ENCODE measurements at regions not wholly inside any gene's neighbourhood (a gene's known extent, or its start where the extent isn't known, plus 50 kb on each side); places are given as distances from the start of the nearest gene placed in this dataset.

DNA sequence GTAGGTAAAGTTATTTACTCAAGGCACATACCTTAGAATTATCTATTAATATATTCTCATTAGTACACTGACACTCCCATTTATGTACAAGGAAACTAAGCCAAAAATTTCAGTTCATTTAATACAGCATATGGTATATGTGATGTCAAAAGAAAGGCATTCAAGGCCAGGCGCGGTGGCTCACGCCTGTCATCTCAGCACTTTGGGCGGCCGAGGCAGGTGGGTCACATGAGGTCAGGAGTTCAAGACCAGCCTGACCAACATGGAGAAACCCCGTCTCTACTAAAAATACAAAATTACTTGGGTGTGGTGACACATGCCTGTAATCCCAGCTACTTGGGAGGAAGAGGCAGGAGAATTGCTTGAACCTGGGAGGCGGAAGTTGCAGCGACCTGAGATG is 435.2 kb downstream of the GBE1 start:
- Mint-ChIP-seq H3K9me3 (no peaks in the 10 kb centered on the region), H3K27ac (no peak overlapping the region), H3K27me3 (ENCODE audit: low read depth) (no peaks in the 10 kb centered on the region), H3K4me1 (ENCODE audit: low read depth) (no peaks in the 10 kb centered on the region), H3K4me3 (no peak overlapping the region), H3K36me3 (ENCODE audit: low read depth) (no peaks in the 10 kb centered on the region)

DNA sequence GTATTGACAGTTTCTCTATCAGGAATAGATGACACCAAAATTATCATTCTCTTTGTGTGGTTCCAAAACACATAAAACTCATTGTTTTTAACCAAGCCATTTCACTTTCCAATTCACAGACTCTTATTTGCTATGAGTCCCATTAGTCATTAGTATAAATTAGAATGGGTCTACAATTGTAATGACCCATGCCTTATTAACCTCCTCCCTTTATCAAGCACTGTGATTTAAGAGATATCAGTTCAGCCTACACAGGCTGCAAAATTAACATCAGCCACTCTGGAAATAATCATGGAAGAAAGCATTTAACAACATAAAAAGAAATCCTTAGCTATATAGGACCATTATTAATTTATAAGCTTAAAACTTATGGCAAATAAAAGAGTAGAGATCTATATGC is 440.6 kb downstream of the GBE1 start:
- Mint-ChIP-seq H3K27ac (no peak overlapping the region), H3K4me1 (ENCODE audit: low read depth) (no peaks in the 10 kb centered on the region), H3K27me3 (ENCODE audit: low read depth) (no peaks in the 10 kb centered on the region), H3K9me3 (no peaks in the 10 kb centered on the region), H3K4me3 (no peak overlapping the region), H3K36me3 (ENCODE audit: low read depth) (no peaks in the 10 kb centered on the region)

DNA sequence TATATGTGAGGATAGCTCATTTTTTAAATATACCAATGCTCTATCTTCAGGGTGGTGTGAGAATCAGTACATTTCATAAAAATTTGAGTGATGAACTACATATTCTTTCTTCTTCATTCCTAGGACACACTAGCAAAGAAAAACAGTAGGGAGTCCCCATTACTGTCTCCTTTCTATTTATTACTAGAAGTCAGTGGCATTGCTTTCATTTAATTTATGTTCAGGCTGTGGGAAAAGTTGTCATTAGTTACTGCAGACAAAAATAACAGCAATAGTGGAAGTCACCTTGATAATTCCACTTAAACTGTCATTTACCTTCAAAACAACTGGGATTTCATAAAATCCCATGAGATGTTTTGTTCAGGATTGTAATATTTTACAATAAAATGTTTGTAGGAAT is 446.4 kb downstream of the GBE1 start:
- Mint-ChIP-seq H3K4me1 (ENCODE audit: low read depth) (no peaks in the 10 kb centered on the region), H3K9me3 (no peaks in the 10 kb centered on the region), H3K4me3 (no peak overlapping the region), H3K36me3 (ENCODE audit: low read depth) (no peaks in the 10 kb centered on the region), H3K27ac (no peak overlapping the region), H3K27me3 (ENCODE audit: low read depth) (no peaks in the 10 kb centered on the region)

DNA sequence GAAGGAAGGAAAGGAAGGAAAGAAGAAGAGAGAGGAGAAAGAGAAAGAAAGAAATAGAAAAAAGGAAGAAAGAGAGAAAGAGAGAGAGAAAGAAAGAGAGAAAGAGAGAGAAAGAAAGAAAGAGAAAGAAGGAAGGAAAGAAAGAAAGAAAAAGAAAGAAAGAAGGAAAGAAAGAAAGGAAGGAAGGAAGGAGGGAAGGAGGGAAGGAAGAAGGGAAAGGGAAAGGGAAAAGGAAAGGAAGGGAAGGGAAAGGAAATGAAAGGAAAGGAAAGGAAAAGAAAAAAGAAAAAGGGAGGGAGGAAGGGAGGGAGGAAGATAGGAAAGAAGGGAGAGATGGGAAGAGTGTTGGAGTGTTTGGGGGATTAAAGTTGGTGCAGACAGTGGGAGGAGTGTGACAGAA is 450.1 kb downstream of the GBE1 start:
- Mint-ChIP-seq H3K4me3 (no peak overlapping the region), H3K9me3 (no peaks in the 10 kb centered on the region), H3K36me3 (ENCODE audit: low read depth) (no peaks in the 10 kb centered on the region), H3K27me3 (ENCODE audit: low read depth) (no peaks in the 10 kb centered on the region), H3K4me1 (ENCODE audit: low read depth) (no peaks in the 10 kb centered on the region), H3K27ac (no peak overlapping the region)

DNA sequence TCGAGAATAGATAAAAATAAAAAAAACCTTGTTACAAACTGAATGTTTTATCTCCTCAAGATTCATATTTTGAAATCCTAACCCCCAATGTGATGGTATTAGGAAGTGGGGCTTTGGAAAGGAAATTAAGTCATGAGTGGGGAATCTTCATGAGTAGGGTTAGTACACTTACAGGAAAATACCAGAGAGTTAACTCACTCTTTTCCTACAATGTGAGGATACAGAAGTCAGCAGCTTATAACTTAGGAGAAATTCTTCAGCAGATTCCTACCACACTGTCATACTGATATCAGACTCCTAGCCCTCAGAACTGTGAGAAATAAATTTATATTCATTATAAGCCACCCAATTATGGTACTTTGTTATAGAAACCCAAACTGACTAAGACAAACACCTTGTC is 453.1 kb downstream of the GBE1 start:
- H3K27ac Mint-ChIP-seq: no peak overlapping the region
- H3K4me3 Mint-ChIP-seq: no peak overlapping the region
- H3K9me3 Mint-ChIP-seq: no peaks in the 10 kb centered on the region
- no peaks in the 10 kb centered on the region for H3K36me3 Mint-ChIP-seq (ENCODE audit: low read depth)
- H3K4me1 Mint-ChIP-seq (ENCODE audit: low read depth): no peaks in the 10 kb centered on the region
- no peaks in the 10 kb centered on the region for H3K27me3 Mint-ChIP-seq (ENCODE audit: low read depth)

DNA sequence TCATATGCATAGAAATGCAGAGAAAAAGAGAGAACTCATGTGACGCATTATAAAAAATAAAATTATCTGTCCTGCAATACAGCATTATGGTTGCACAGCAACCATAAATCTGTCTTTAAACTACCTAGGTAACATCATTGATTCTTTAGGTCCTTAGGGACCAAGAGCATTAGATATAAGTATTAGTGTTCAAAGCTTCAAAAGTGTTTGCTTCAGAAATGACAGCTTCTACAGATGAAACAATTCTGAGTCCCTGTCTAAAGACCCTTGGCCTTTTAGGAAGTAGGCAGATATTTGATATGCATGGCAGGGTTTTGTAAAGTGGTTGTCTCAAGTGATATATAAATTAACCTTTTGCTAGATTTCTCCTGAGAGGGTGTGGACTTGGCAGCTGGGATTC is 454.2 kb downstream of the GBE1 start:
- Mint-ChIP-seq H3K4me1 (ENCODE audit: low read depth) (no peaks in the 10 kb centered on the region), H3K27me3 (ENCODE audit: low read depth) (no peaks in the 10 kb centered on the region), H3K4me3 (no peak overlapping the region), H3K9me3 (no peaks in the 10 kb centered on the region), H3K36me3 (ENCODE audit: low read depth) (no peaks in the 10 kb centered on the region), H3K27ac (no peak overlapping the region)

DNA sequence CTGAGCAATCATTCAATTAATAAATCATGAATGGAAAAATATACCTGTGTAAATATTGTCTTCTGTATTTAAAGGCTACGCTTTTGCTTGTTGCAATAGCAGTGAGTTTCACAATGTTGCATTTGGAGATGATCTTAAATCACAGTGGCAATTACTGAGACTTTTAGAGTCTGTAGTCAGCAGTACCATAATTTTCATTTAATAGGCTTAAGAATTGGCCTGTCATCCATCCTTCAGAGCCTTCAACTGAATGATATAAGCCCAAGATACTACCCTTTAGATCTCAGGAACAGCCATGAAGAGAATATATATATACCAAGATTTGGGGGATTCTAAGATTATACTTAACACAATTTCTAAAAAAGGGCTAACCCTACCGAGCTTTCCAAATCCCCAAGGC is 458.1 kb downstream of the GBE1 start:
- Mint-ChIP-seq H3K4me3 (no peak overlapping the region), H3K9me3 (no peaks in the 10 kb centered on the region), H3K27ac (no peak overlapping the region), H3K4me1 (ENCODE audit: low read depth) (no peaks in the 10 kb centered on the region), H3K27me3 (ENCODE audit: low read depth) (no peaks in the 10 kb centered on the region), H3K36me3 (ENCODE audit: low read depth) (no peaks in the 10 kb centered on the region)

DNA sequence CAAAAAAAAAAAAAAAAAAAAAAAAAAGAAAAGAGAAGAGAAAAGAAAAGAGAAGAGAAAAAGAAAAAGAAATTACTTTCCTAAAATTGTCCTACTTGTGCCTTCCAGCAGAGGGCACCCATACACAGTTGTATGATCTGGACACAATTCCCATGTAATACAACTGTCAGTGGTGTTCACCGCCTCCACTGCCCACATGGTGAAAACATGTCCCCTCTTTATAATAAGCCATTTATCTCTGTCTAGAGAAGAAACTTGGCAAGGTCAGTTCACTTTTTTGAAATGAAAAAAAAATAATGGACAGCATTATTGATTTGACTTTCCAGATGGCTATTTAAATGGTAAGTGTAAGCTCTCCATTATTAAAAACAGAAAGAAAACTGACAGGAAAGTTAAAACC is 459.4 kb downstream of the GBE1 start:
- no peaks in the 10 kb centered on the region for H3K27me3 Mint-ChIP-seq (ENCODE audit: low read depth)
- H3K27ac Mint-ChIP-seq: no peak overlapping the region
- no peaks in the 10 kb centered on the region for H3K4me1 Mint-ChIP-seq (ENCODE audit: low read depth)
- H3K9me3 Mint-ChIP-seq: no peaks in the 10 kb centered on the region
- H3K4me3 Mint-ChIP-seq: no peak overlapping the region
- H3K36me3 Mint-ChIP-seq (ENCODE audit: low read depth): no peaks in the 10 kb centered on the region

DNA sequence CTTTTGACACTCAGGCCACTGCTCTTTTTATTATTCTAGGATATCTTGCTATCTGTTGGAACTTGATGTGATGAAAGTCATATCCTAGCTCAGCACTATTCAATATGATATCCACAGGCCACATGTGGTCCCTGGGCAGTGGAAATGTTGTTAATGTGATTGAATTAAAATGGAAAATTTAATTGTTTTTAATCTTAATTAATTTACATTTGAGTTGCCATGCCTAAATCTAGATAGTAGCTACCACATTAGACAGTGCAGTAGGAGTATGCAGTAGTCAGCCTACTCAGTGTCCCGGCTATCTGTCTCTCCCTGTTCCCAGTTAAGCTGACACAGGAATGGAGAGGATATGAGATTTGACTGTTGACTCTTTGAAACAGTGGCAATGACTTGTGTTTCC is 460.2 kb downstream of the GBE1 start:
- H3K36me3 Mint-ChIP-seq (ENCODE audit: low read depth): no peaks in the 10 kb centered on the region
- no peak overlapping the region for H3K4me3 Mint-ChIP-seq
- H3K27me3 Mint-ChIP-seq (ENCODE audit: low read depth): no peaks in the 10 kb centered on the region

DNA sequence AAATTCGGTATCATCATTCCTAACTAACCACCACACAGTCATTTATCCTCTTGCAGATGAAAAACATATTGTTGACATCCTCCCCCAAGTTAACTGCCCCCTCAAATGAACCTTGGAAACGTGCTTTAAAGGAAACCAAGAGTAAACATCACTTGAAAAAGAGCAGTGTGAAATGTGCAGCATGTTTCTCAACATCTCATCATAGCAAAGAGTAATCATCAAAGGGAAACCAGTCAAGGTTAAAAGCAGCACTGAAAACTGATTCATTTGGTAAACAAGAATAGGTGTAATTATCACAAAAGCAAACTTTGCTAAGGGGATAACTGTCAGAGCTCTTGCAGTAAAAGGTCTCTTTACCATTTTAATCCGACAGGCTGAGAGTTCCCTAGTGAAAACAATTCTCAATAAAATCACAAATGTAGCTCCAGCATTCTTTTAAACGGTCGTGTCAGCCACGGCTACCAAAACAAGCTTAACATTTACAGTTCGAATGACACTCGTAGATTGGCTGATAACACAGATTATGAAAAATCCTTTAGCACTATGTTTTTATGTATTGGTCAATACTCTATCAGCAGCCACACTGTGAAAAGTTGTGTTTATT is 461.0 kb downstream of the GBE1 start:
- Mint-ChIP-seq H3K9me3 (no peaks in the 10 kb centered on the region), H3K36me3 (ENCODE audit: low read depth) (no peaks in the 10 kb centered on the region), H3K27me3 (ENCODE audit: low read depth) (no peaks in the 10 kb centered on the region), H3K27ac (no peak overlapping the region), H3K4me1 (ENCODE audit: low read depth) (no peaks in the 10 kb centered on the region), H3K4me3 (no peak overlapping the region)

More for the DNA sequence above, 460.2 kb downstream of the GBE1 start:
- H3K9me3 Mint-ChIP-seq: no peaks in the 10 kb centered on the region
- H3K4me1 Mint-ChIP-seq (ENCODE audit: low read depth): no peaks in the 10 kb centered on the region
- no peak overlapping the region for H3K27ac Mint-ChIP-seq

DNA sequence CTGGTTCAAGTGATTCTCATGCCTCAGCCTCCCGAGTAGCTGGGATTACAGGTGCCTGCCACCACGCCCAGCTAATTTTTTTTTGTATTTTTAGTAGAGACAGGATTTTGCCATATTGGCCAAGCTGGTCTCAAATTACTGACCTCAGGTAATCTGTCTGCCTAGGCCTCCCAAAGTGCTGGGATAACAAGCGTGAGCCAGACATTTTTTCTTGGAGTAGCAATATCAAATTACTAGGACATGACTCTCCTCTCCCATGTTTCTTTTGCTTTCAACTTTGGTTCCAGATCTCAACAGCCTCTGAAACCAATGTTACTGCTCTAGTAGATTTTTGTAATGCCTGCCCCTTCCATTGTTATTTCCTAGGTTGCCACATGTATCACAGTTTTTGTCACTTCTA is 462.0 kb downstream of the GBE1 start:
- Mint-ChIP-seq H3K27ac (no peak overlapping the region), H3K4me3 (no peak overlapping the region), H3K36me3 (ENCODE audit: low read depth) (no peaks in the 10 kb centered on the region), H3K27me3 (ENCODE audit: low read depth) (no peaks in the 10 kb centered on the region), H3K4me1 (ENCODE audit: low read depth) (no peaks in the 10 kb centered on the region), H3K9me3 (no peaks in the 10 kb centered on the region)

DNA sequence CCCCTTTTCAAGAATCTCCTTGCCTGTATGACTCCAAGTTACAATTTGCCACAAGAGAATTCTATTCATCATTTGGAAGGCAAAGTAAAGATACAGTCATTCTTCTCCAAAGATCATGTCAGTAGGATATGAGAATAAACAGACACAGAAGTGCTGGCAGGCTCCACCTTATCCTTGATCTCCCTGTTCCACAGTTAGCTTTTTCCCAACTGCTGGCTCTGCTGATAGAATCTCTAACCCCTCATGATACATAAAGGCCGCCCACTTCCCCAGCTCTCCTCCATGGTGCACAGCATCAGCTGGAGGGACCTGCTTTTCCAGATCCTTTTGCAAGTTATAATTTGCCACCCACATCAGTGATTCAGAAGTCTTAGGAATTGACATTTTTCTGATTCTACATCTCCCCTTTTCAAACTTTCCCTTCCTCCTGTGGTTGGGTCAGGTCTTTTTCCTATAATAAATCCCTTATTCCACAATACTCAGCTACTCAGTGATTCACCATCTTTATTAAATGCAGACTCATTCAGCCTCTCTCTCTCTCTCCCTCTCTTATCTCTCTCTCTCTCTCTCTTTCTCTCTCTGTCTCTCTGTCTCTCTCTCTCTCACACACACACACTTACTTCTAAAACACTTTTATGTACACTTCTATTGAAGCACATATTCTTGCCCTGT is 465.4 kb downstream of the GBE1 start:
- H3K36me3 Mint-ChIP-seq (ENCODE audit: low read depth): no peaks in the 10 kb centered on the region
- no peaks in the 10 kb centered on the region for H3K27me3 Mint-ChIP-seq (ENCODE audit: low read depth)
- H3K27ac Mint-ChIP-seq: no peak overlapping the region
- no peaks in the 10 kb centered on the region for H3K9me3 Mint-ChIP-seq
- H3K4me3 Mint-ChIP-seq: no peak overlapping the region
- H3K4me1 Mint-ChIP-seq (ENCODE audit: low read depth): no peaks in the 10 kb centered on the region

DNA sequence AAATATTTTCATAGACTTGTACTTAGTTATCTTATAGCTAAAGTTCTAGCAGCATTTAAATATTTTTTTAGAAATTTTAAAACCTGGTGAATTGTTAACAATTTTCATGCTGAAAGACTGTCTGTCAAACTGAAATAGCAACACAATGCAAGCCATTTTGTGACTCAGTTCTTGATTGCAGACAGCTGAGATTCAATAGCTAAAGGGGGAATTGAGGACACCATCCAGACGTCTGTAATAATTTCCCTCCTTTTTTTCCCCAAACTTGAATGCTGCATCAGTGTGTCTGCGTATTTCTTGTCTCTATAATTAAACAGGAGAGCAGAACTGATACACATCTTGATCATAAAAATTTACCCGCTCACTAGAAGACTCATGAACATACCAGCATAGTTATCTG is 468.3 kb downstream of the GBE1 start:
- H3K9me3 Mint-ChIP-seq: no peaks in the 10 kb centered on the region
- no peak overlapping the region for H3K4me3 Mint-ChIP-seq
- H3K4me1 Mint-ChIP-seq (ENCODE audit: low read depth): no peaks in the 10 kb centered on the region
- no peak overlapping the region for H3K27ac Mint-ChIP-seq
- no peaks in the 10 kb centered on the region for H3K27me3 Mint-ChIP-seq (ENCODE audit: low read depth)
- H3K36me3 Mint-ChIP-seq (ENCODE audit: low read depth): no peaks in the 10 kb centered on the region

DNA sequence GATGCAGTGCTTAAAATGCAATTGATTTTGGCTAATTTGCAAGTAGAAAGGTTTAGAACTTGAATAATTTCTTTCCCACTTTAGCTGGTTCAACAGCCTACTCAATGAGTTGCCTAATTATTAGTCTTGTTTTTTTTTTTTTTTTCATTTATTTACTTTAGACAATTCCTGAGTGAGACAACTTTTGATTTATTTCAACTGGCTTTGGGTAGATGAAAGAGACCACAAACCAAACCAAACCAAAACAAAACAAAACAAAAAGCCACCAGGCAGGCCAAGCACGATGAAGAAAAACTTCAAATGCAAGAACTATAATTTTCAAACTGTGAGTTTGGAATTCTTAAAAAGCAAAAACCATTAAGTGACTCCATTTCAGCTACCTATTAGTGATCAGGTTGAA is 469.9 kb downstream of the GBE1 start:
- Mint-ChIP-seq H3K9me3 (no peaks in the 10 kb centered on the region), H3K27ac (no peak overlapping the region), H3K4me1 (ENCODE audit: low read depth) (no peaks in the 10 kb centered on the region), H3K4me3 (no peak overlapping the region), H3K36me3 (ENCODE audit: low read depth) (no peaks in the 10 kb centered on the region), H3K27me3 (ENCODE audit: low read depth) (no peaks in the 10 kb centered on the region)

DNA sequence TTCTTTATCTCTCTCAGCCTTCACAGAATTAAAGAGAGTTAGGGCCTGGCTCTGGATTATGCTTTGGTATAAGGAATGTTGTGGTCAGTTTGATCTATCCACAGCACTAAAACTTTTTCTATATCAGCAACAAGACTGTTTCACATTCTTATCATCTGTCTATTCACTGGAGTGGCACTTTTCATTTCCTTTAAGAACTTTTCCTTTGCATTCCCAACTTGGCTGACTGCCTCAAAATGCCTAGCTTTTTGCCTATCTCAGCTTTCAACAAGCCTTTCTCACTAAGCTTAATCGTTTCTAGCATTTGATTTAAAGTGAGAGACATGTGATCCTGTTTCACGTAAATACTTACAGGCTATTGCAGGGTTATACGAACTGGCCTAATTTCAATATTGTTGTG is 471.8 kb downstream of the GBE1 start:
- H3K27me3 Mint-ChIP-seq (ENCODE audit: low read depth): no peaks in the 10 kb centered on the region
- no peaks in the 10 kb centered on the region for H3K9me3 Mint-ChIP-seq
- H3K4me3 Mint-ChIP-seq: no peak overlapping the region
- H3K27ac Mint-ChIP-seq: no peak overlapping the region
- H3K36me3 Mint-ChIP-seq (ENCODE audit: low read depth): no peaks in the 10 kb centered on the region
- H3K4me1 Mint-ChIP-seq (ENCODE audit: low read depth): no peaks in the 10 kb centered on the region
